C4-2B (cell line): ENCODE measurements at regions not wholly inside any gene's neighbourhood (a gene's known extent, or its start where the extent isn't known, plus 50 kb on each side); places are given as distances from the start of the nearest gene placed in this dataset.

ENCODE experiments used
- ZFX ChIP-seq: fragments of 450-650 bp; IDR thresholded peaks from 2 replicates; pipeline ENCODE4 v1.6.1; 2017
- TF ChIP-seq, protein P1 (sequence below): fragments of 450-650 bp; conservative IDR thresholded peaks from 2 replicates; pipeline ENCODE4 v1.5.1; 2017; ENCODE audit warnings: mild to moderate bottlenecking

DNA sequence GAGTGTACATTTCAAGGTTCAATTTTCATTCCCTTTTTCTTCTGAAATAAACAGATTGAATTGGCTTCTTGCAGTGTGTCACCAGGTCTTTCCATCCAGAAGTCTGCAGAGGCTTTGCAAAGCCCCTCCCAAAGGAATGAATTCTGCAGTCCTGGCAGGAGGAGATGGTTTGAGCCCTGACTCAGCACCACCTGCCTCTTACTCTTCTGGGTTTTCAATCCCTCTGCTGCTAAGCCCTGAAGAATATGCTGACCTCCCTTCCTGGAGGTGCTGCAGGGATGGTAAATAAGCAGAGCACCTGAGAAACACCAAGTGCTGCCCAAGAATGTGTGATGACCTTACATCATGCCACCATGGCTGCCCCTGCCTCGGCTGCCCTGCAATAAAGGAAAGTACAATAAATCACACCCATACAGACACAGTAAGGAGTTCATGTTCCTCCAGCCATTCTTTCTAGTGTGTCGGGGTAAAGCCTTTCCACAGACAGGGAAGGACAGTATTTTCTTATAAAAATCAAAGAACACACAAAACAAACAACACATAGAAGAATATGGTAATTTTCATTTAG, 209.2 kb downstream of the ZNF326 start:
- TF ChIP-seq, protein P1, sequence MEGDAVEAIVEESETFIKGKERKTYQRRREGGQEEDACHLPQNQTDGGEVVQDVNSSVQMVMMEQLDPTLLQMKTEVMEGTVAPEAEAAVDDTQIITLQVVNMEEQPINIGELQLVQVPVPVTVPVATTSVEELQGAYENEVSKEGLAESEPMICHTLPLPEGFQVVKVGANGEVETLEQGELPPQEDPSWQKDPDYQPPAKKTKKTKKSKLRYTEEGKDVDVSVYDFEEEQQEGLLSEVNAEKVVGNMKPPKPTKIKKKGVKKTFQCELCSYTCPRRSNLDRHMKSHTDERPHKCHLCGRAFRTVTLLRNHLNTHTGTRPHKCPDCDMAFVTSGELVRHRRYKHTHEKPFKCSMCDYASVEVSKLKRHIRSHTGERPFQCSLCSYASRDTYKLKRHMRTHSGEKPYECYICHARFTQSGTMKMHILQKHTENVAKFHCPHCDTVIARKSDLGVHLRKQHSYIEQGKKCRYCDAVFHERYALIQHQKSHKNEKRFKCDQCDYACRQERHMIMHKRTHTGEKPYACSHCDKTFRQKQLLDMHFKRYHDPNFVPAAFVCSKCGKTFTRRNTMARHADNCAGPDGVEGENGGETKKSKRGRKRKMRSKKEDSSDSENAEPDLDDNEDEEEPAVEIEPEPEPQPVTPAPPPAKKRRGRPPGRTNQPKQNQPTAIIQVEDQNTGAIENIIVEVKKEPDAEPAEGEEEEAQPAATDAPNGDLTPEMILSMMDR, result no peak
- TF ChIP-seq ZFX, result no peak
